K562 (cell line): ENCODE measurements at regions not wholly inside any gene's neighbourhood (a gene's known extent, or its start where the extent isn't known, plus 50 kb on each side); places are given as distances from the start of the nearest gene placed in this dataset.

Source experiments
- ATAC-seq: fragments of 200-7000 bp; cut with Tn5 transposase; 3 replicates; pipeline ENCODE4 v1.9.1; 2020; ENCODE audit warnings: moderate library complexity
- BruUV-seq: library from RNA; stranded (reverse); fragments of 400-500 nt; replicated peaks from 2 replicates; lab custom pipeline; 2021; lab: Mats Ljungman, UMichigan
- CTCF ChIA-PET: fragments of 300-600 bp; formaldehyde crosslinking; extraction: SDS; loops from one replicate; lab custom pipeline; 2021; ENCODE audit warnings: low intra/inter-chr PET ratio; lab: Yijun Ruan, JAX
- POLR2A ChIA-PET: fragments of 300-600, 350-650 bp; sonication (Branson Sonifier 250); formaldehyde crosslinking; extraction: SDS; loops from one replicate; lab custom pipeline; 2021; ENCODE audit warnings: antibody characterized with exemption, inconsistent platforms; lab: Yijun Ruan, JAX
- DNase-seq, 4 experiments: peaks; one replicate each; pipeline versions ENCODE4 v3.0.0 to v3.0.0-alpha.2; 2011 to 2018; ENCODE audit warnings: low spot score in 3 of 4, mixed read lengths in 3 of 4; ENCODE audit errors: extremely low read depth in 1 of 4
- FAIRE-seq: peaks from 2 replicates; lab custom pipeline; 2011; peaks lifted over from hg19 to GRCh38; lab: Jason Lieb, UNC
- H2AFZ ChIP-seq: 2 replicates; pipeline ENCODE4 v1.6.0; 2011; ENCODE audit warnings: low read depth, low read length, control low read depth, inconsistent platforms
- H3K27ac ChIP-seq: fragments of 200-600 bp; 3 replicates; pipeline ENCODE4 v1.8.0; 2011; ENCODE audit warnings: low read depth, mild to moderate bottlenecking, control low read depth, inconsistent platforms, low read length, moderate library complexity, mixed read lengths; ENCODE audit errors: extremely low read depth
- H3K27me3 ChIP-seq, 2 experiments: fragments of 300-600 bp in 1 of 2; 2 replicates in 1 of 2; 3 replicates in 1 of 2; pipeline versions ENCODE4 v1.6.0 to v1.8.0; 2011; ENCODE audit warnings: inconsistent platforms in 2 of 2, low read length in 2 of 2, mild to moderate bottlenecking in 1 of 2, mixed read lengths in 1 of 2, moderate library complexity in 1 of 2; ENCODE audit not compliant: control insufficient read depth in 2 of 2, insufficient read depth in 2 of 2
- H3K36me3 ChIP-seq: fragments of 300-600 bp; 3 replicates; pipeline ENCODE4 v1.8.0; 2011; ENCODE audit warnings: mild to moderate bottlenecking, low read length, inconsistent platforms; ENCODE audit not compliant: control insufficient read depth, insufficient read depth
- H3K4me1 ChIP-seq, 2 experiments: fragments of 200-600 bp in 1 of 2; replicated peaks in 1 of 2; 2 replicates in 1 of 2; 3 replicates in 1 of 2; pipeline versions ENCODE4 v1.5.1 to v1.8.0; 2011; ENCODE audit warnings: inconsistent platforms in 2 of 2, low read length in 2 of 2, mild to moderate bottlenecking in 1 of 2, mixed read lengths in 1 of 2, moderate library complexity in 1 of 2; ENCODE audit not compliant: control insufficient read depth in 2 of 2, insufficient read depth in 2 of 2
- H3K4me2 ChIP-seq: 2 replicates; pipeline ENCODE4 v1.6.1; 2011; ENCODE audit warnings: low read length, control low read depth, inconsistent platforms, mixed read lengths; ENCODE audit not compliant: insufficient read depth
- H3K4me3 ChIP-seq: fragments of 200-600 bp; sonication (generic), shearing (Covaris generic); 2 replicates; pipeline ENCODE4 v1.5.1; 2016; ENCODE audit warnings: control low read depth, inconsistent platforms
- H3K79me2 ChIP-seq: fragments of 200-600 bp; 3 replicates; pipeline ENCODE4 v1.8.0; 2011; ENCODE audit warnings: low read length, inconsistent platforms; ENCODE audit not compliant: control insufficient read depth, insufficient read depth
- H3K9ac ChIP-seq, 2 experiments: 2 replicates each; pipeline versions ENCODE4 v1.6.0 to v1.6.1; 2011; ENCODE audit warnings: low read depth in 2 of 2, low read length in 2 of 2, control low read depth in 1 of 2, inconsistent platforms in 1 of 2, mild to moderate bottlenecking in 1 of 2, mixed read lengths in 1 of 2; ENCODE audit not compliant: insufficient read depth in 1 of 2
- H3K9me1 ChIP-seq: one replicate; pipeline ENCODE4 v1.6.0; 2011; ENCODE audit warnings: inconsistent platforms, mild to moderate bottlenecking, low read length, moderate library complexity; ENCODE audit not compliant: control insufficient read depth, insufficient read depth
- H3K9me3 ChIP-seq: replicated peaks from 2 replicates; pipeline ENCODE4 v1.5.1; 2011; ENCODE audit warnings: low read depth, low read length, inconsistent platforms; ENCODE audit not compliant: control insufficient read depth, insufficient read depth
- H4K20me1 ChIP-seq: replicated peaks from 2 replicates; pipeline ENCODE4 v1.6.1; 2011; ENCODE audit warnings: low read length, inconsistent platforms, mixed read lengths; ENCODE audit not compliant: control insufficient read depth, insufficient read depth
- ATF4 ChIP-seq: fragments of 450-650 bp; formaldehyde crosslinking; IDR thresholded peaks from 2 replicates; pipeline ENCODE4 v1.4.0; 2022; ENCODE audit warnings: mild to moderate bottlenecking, moderate library complexity
- HEY1 ChIP-seq: fragments of 250-450 bp; sonication (Bioruptor Pico); IDR thresholded peaks from 2 replicates; pipeline ENCODE4 v1.5.0; 2020; ENCODE audit warnings: mild to moderate bottlenecking, moderate library complexity, borderline replicate concordance
- JUND ChIP-seq, 2 experiments: IDR thresholded peaks; 2 replicates in 1 of 2; 3 replicates in 1 of 2; pipeline ENCODE4 v1.6.1; 2011; ENCODE audit warnings: borderline replicate concordance in 2 of 2, low read depth in 2 of 2, low read length in 2 of 2, improper control_type of control experiment in 1 of 2, missing biosample characterization in 1 of 2, missing genetic modification characterization in 1 of 2, missing genetic modification reagents in 1 of 2
- RBM34 ChIP-seq: fragments of 200-400 bp; formaldehyde crosslinking; IDR thresholded peaks from 2 replicates; pipeline ENCODE4 v1.6.1; 2018; ENCODE audit warnings: low read length, borderline replicate concordance; ENCODE audit not compliant: insufficient read depth
- RHOXF2B ChIP-seq: fragments of 250-450 bp; sonication (Bioruptor Pico); conservative IDR thresholded peaks from 2 replicates; pipeline ENCODE4 v1.5.1; 2021
- TRIM28 ChIP-seq: fragments of 450-650 bp; IDR thresholded peaks from 2 replicates; pipeline ENCODE4 v1.6.1; 2017
- ZNF121 ChIP-seq: sonication (generic); formaldehyde crosslinking; conservative IDR thresholded peaks from 2 replicates; pipeline ENCODE4 v1.8.0; 2022; ENCODE audit warnings: missing genetic modification reagents
- ZNF253 ChIP-seq: fragments of 250-450 bp; sonication (Bioruptor Pico); conservative IDR thresholded peaks from 2 replicates; pipeline ENCODE4 v1.6.1; 2021; ENCODE audit warnings: mild to moderate bottlenecking
- ZNF589 ChIP-seq: fragments of 200-800 bp; sonication (Bioruptor generic); IDR thresholded peaks from 2 replicates; pipeline ENCODE4 v1.6.1; 2016; ENCODE audit warnings: low read depth, missing genetic modification characterization, missing compliant biosample characterization
- WGBS: fragments of 100-300 bp; shearing (Covaris generic); methylation state at CpG from one replicate; pipeline ENCODE4 v1.1.6; 2016; ENCODE audit warnings: low coverage, mixed read lengths; ENCODE audit not compliant: insufficient coverage; ENCODE audit errors: missing lambda C conversion rate; 5-methylcytosine and 5-hydroxymethylcytosine counted together
- in situ Hi-C: fragments of 300-500 bp; cut with MboI; formaldehyde crosslinking; loops from 4 replicates; pipeline ENCODE4 v1.15.0; 2018; ENCODE audit warnings: inconsistent platforms, mixed read lengths
- intact Hi-C: fragments of 100-400 bp; cut with micrococcal nuclease; formaldehyde crosslinking; loops from 2 replicates; pipeline ENCODE4 v1.14.2; 2022
- TF ChIP-seq, protein P1 (sequence below), 2 experiments: fragments of 450-650 bp in 1 of 2; IDR thresholded peaks; 2 replicates each; pipeline ENCODE4 v1.6.1; 2011 to 2017; ENCODE audit warnings: low read depth in 2 of 2, antibody characterized with exemption in 1 of 2, borderline replicate concordance in 1 of 2, low read length in 1 of 2, mild to moderate bottlenecking in 1 of 2, mixed read lengths in 1 of 2; ENCODE audit not compliant: control insufficient read depth in 1 of 2

GRCh38 chr1:30199563-30199962 is 523.8 kb downstream of the MATN1 start:
- ATAC-seq: no peak
- in situ Hi-C loops (no loop called here), intact Hi-C loops (no loop called here)
- no peak for FAIRE-seq
- Histone ChIP-seq H3K9ac (no peak overlapping the region), H3K9me3 (0 out of 2 replicates have a peak, but pooled peaks cover 6% of the 10 kb centered on the region), H3K79me2 (no peaks in the 10 kb centered on the region), H3K4me2 (no peak overlapping the region), H4K20me1 (no peaks in the 10 kb centered on the region), H3K9me1 (no peaks in the 10 kb centered on the region), H3K27me3 (peaks cover 4 to 33% of the 10 kb centered on the region in 2 experiments; a peak in 3 of 5 replicates), H3K4me3 (no peak overlapping the region), H2AFZ (no peak overlapping the region), H3K36me3 (no peaks in the 10 kb centered on the region), H3K4me1 (no peaks in the 10 kb centered on the region; a peak in 1 of 5 replicates), H3K27ac (no peak overlapping the region)
- BruUV-seq: no TSS peak
- DNase-seq: no peak
- POLR2A ChIA-PET: interaction anchor here (0.7 to 1.9 kb wide), 4 partner anchors 8 to 336 kb away, joined by 3 to 4 read pairs (median 3); no protein-coding TSS in a partner anchor
- CTCF ChIA-PET: no interaction called here
- WGBS: 3% methylated on average over 8 of the region's 8 CpGs
- no peak for TF ChIP-seq RBM34
- TF ChIP-seq RHOXF2B (CRISPR knock-in tag): no peak
- no peak for TF ChIP-seq ZNF253
- TF ChIP-seq, protein P1, sequence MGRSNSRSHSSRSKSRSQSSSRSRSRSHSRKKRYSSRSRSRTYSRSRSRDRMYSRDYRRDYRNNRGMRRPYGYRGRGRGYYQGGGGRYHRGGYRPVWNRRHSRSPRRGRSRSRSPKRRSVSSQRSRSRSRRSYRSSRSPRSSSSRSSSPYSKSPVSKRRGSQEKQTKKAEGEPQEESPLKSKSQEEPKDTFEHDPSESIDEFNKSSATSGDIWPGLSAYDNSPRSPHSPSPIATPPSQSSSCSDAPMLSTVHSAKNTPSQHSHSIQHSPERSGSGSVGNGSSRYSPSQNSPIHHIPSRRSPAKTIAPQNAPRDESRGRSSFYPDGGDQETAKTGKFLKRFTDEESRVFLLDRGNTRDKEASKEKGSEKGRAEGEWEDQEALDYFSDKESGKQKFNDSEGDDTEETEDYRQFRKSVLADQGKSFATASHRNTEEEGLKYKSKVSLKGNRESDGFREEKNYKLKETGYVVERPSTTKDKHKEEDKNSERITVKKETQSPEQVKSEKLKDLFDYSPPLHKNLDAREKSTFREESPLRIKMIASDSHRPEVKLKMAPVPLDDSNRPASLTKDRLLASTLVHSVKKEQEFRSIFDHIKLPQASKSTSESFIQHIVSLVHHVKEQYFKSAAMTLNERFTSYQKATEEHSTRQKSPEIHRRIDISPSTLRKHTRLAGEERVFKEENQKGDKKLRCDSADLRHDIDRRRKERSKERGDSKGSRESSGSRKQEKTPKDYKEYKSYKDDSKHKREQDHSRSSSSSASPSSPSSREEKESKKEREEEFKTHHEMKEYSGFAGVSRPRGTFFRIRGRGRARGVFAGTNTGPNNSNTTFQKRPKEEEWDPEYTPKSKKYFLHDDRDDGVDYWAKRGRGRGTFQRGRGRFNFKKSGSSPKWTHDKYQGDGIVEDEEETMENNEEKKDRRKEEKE (IDR thresholded peaks at IDR 0.05; ENCODE audit: borderline replicate concordance in 1 of 2, control insufficient read depth in 1 of 2, low read depth in 2 of 2, low read length in 1 of 2): no peak
- TF ChIP-seq HEY1: no peak
- no peak for TF ChIP-seq ATF4 (CRISPR knock-in tag)
- no peak for TF ChIP-seq ZNF589 (CRISPR knock-in tag)
- no peak for TF ChIP-seq TRIM28
- no peak for TF ChIP-seq ZNF121 (CRISPR knock-in tag)
- no peak for TF ChIP-seq JUND (IDR thresholded peaks at IDR 0.05; ENCODE audit: borderline replicate concordance, low read depth, low read length)
- TF ChIP-seq JUND (tag; IDR thresholded peaks at IDR 0.05; ENCODE audit: borderline replicate concordance, low read depth, low read length): no peak
